KOPT-K1 (cell line): ENCODE measurements at regions not wholly inside any gene's neighbourhood (a gene's known extent, or its start where the extent isn't known, plus 50 kb on each side); places are given as distances from the start of the nearest gene placed in this dataset.

Experiments
- H3K27ac ChIP-seq: fragments of 200-600 bp; sonication (generic); 2 replicates; pipeline ENCODE4 v1.5.1; 2016; ENCODE audit warnings: antibody characterized with exemption, mild to moderate bottlenecking, low read depth, low read length; ENCODE audit not compliant: poor library complexity, severe bottlenecking
- H3K36me3 ChIP-seq: fragments of 200-600 bp; sonication (generic); 2 replicates; pipeline ENCODE4 v1.5.1; 2017; ENCODE audit warnings: antibody characterized with exemption, mild to moderate bottlenecking, low read length, moderate library complexity; ENCODE audit not compliant: insufficient read depth
- H3K9me3 ChIP-seq: fragments of 200-600 bp; sonication (generic); 2 replicates; pipeline ENCODE4 v1.5.1; 2017; ENCODE audit warnings: antibody characterized with exemption, low read length, mild to moderate bottlenecking; ENCODE audit not compliant: insufficient read depth, poor library complexity, severe bottlenecking

DNA sequence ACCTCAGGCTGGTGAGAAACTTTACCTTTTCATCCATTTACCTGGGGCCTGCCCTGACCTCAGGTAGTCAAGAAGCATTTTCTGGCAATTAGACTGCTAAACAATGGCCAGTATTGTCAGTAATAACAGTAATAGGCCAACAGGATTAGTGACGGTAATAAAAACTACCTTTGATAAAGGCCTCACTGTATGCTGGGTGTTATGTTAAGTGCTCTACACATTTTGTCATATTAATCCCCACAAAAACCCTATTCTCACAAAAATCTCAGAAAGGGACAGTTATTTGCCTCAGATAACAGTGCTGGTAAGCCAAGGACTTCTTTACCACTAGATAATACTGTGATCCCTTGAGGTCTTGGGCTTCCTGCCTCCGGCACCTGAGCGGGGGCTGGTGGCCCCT is 191.4 kb downstream of the FOXD2 start:
- Histone ChIP-seq H3K27ac (no peak overlapping the region), H3K36me3 (no peaks in the 10 kb centered on the region), H3K9me3 (no peaks in the 10 kb centered on the region)

DNA sequence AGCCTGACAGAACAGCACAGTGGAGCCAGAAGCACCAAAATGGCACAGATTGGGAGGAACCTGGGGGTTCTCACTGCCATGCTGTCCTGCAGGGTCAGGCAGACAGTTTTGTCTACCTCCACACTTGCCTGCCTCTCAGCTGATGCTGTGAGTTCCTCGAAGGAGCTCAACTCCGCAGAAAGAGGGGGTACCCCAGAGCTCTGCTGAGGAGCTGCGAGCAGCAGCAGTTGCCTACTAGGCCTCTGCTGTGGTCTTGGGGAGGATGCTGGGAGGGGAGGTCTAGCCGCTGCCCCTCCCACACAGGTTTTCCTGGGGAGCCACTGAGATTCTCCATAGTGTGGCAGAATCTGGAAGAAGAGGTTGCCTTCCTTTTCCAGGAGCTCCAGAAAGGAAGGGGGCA is 192.5 kb downstream of the FOXD2 start:
- Histone ChIP-seq H3K9me3 (no peaks in the 10 kb centered on the region), H3K36me3 (no peaks in the 10 kb centered on the region), H3K27ac (no peak overlapping the region)

DNA sequence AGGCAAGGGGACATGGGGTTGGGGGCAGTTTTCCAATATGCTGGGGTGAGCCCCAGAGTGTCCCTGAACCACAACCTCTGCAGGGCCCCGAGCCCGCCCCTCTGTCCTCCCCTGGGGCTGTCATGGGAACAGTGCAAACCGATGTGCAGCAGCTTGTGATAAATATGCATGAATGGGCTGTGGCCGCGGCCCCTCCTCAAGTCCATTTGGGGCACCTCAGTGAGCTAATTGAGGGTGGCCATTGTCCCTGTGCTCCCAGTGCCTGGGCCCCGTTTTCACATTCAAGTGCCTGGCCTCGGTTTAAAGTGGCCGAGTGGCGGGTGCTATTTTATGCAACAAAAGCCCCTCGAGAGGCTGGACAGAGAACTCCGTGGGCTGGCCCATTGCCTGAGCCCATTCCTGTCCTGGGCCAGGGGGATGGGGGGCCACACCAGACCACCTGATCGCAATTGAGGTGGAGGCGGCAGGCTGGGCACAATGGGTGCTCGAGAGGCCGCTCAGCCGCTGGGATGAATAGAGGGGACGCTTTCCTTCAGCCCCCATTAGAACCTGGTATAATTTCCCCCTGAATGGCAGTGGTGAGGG is 193.7 kb downstream of the FOXD2 start:
- H3K9me3 ChIP-seq: no peaks in the 10 kb centered on the region
- H3K27ac ChIP-seq: no peak overlapping the region
- H3K36me3 ChIP-seq: no peaks in the 10 kb centered on the region

DNA sequence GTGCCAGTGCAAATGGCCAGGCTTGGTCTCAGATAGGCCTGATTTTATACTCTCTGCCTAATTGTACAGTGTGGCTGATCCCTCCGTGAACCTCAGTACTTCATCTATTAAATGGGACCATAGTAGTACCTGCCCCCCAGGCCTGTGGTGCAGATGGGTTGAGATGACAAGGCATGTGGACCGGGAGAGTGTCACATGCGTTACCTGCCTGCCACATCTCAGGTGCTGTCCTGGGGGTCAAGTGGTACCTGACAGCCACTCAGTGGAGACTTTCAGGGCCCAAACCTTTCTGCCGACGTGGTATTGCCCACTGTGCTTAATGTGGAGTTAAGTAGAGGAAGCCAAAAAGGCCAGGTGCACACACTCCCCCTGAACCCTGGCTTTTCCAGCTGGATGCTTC is 197.3 kb downstream of the FOXD2 start:
- Histone ChIP-seq H3K27ac (no peak overlapping the region), H3K9me3 (no peaks in the 10 kb centered on the region), H3K36me3 (no peaks in the 10 kb centered on the region)

DNA sequence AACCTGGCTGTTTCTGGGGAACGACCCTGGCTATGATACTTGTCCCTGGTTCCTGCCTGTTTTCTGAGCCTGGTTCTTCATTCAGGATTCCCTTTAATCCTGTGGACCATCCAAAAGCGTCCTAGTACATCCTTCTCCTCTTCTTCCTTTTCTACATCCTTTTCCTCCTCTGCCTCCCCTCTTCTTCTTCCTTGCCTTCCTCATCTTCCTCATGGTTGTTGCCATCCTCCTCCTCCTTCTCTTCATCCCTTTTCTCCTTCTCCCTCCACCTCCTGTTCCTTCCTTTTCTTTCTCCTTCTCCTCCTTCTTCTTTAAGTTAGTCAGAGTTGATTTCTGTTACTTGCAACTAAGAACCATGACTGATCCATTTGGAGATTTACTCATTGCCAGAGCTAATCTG is 197.8 kb downstream of the FOXD2 start:
- Histone ChIP-seq H3K9me3 (no peaks in the 10 kb centered on the region), H3K36me3 (no peaks in the 10 kb centered on the region)

DNA sequence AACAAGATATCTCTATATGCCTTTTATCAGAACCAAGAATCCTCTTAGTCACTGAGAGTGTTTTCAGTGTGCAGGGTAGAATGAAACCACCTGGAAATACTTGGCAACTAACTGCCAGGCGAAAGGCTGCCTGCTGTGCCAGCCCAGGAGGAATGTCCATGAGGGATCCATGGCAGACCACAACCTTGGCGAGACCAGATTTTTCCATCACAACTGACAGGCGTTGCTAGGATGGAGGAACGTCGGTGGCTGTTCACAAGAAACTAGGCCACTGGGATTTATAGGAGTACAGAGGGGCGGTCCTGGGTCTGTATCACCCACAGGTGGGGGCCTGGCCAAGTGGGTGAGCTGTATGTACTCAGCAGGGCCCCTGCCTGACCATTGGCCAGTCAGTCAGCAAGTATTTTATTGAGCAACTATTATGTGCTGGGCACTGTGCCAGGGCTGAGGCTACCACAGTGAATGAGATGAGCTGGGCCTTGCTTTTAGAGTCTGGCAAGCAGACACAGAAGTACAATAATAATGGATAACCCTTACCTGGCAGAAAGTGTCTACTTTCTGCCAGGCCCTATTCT is 199.4 kb downstream of the FOXD2 start:
- Histone ChIP-seq H3K27ac (no peak overlapping the region), H3K36me3 (no peaks in the 10 kb centered on the region), H3K9me3 (no peaks in the 10 kb centered on the region)

More for the DNA sequence above, 197.8 kb downstream of the FOXD2 start:
- H3K27ac ChIP-seq: no peak overlapping the region

DNA sequence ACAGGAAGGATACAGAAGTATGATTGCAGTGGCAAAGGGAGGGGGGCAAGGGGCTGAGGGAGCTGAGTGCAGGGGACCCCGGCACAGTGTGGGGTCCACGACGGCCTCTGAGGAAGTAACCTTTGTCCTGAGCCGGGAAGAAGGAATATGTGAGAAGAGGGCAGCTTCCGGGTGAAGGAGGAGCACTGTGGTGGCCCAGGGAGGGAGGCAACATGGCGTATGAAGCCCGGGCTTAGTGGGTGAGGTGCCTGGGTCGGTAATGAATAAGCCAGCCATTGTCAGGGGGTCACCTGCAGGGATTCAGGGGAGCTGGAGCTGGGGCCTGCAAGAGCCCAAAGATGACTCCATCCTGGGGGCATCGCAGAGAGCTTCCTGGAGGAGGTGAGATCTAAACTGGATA is 200.4 kb downstream of the FOXD2 start:
- Histone ChIP-seq H3K9me3 (no peaks in the 10 kb centered on the region), H3K27ac (no peak overlapping the region), H3K36me3 (no peaks in the 10 kb centered on the region)

DNA sequence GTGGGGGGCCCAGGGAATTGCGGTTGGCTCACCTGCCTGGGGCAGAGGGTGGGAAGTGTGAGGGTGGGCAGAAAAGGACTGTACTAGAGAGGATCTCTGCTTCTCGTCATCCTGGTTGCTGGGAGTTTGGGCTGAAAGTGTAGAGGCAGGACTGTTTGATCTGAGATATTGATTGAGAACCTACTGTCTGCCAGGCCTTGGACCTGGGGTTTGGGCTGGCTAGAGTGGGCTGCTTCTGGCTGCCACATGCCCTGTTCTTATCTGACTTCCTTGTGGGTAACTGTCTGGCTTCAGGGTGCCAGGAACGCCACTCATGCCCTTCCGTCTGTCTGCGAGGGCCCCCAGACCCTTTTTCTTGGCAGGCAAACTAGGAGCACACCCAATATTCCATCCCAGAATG is 200.9 kb downstream of the FOXD2 start:
- H3K36me3 ChIP-seq: no peaks in the 10 kb centered on the region
- H3K9me3 ChIP-seq: no peaks in the 10 kb centered on the region
- H3K27ac ChIP-seq: no peak overlapping the region

DNA sequence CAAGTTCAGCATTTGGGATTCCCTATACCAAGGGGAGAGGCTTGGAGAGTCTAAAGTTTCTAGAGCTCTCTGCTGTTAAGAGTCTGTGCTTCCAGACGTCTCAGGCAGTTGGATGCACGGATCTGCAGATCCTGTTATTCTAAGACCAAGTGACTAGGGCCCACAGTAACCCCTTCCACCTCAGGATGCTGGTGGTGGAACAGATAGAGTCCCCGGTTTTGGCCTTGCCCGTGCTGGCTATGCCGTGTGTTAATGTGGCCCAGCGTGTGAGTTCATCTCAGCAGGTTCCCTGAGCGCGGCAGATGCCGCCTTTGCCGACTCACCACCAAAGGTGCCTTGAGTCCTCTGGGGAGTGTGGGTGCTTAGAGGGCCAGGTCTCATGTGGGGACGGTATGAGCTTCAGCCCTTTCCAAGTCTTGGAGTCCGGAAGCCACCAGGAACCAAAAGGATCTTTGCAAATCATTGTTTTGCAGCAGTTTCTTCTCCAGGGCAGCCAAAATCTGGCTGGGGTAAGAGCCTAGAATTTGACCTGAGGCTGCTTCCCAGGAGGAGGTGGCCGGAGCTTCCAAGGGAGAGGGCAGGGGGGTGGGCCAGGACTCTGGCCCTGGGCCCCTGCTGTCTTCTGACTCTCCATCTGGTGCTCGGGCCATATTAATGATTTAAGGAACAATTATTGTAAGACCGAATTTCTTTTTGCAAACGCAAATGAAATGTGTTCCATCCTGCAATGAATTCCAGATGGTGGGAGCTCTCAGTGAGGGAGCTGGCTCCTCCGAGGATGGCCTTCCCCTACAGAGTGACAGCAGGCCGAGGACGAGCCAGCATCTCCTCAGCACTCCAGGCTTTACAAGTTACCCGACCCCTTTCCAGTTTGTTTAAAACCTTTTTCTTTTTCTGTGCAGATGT is 205.7 kb downstream of the FOXD2 start:
- H3K27ac ChIP-seq: no peak overlapping the region
- no peaks in the 10 kb centered on the region for H3K36me3 ChIP-seq
- no peaks in the 10 kb centered on the region for H3K9me3 ChIP-seq

DNA sequence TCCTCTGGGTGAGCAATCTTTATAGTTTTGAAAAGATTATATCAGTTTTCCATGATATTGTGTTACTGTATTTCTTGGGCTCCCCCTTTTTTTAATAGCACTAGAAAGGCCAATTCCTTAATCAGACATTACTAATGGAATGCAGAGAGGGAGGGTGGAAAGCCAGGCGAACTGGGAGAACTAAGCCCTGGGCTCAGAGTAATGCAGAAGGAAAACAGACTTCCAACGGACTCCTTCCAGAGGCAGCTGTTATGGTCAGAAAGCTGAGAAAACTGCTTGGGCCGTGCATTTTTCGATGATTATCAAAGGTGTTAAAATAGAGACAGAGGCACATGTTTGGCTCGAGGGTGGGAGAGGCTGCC is 206.3 kb downstream of the FOXD2 start:
- H3K36me3 ChIP-seq: no peaks in the 10 kb centered on the region
- no peak overlapping the region for H3K27ac ChIP-seq

DNA sequence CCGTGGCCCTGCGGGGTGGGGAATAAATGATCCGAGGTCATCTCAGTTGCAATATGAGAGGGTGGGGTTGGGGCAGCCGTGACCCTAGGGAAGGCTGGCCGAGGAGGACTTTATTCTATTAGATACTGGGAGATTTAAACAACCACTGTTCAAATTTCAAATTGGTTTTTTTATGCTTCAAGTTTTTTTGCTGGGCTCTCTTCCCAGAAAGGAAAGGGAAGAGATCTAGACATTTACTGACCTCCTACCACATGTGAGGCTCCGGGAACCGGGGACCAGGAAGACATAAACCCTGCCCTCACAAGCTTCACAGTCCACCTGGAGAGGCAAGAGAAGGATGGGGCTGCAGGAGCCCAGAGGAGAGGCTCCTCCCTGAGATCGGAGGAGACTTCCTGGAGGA is 207.3 kb downstream of the FOXD2 start:
- H3K27ac ChIP-seq: no peak overlapping the region
- no peaks in the 10 kb centered on the region for H3K9me3 ChIP-seq
- no peaks in the 10 kb centered on the region for H3K36me3 ChIP-seq

More for the DNA sequence above, 206.3 kb downstream of the FOXD2 start:
- H3K9me3 ChIP-seq: no peaks in the 10 kb centered on the region

DNA sequence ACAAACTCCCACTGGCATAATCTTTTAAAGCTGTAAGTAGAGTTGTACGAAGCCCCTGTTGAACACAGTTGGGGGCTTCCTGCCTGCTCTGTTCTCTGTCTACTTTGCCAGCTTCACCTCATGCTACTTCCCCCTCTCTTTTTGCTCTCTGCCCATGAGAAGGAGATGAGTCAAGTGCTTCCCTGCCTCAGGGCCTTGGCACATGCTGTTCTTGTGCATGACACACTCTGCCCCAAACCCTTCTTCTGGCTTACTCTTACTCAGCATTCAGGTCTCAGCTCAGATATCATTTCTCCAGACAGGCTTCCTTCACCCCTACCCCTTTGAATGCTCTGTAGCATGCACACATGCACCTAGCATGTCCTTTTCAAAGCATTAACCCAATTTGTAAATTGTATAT is 208.8 kb downstream of the FOXD2 start:
- Histone ChIP-seq H3K27ac (no peak overlapping the region), H3K9me3 (no peaks in the 10 kb centered on the region), H3K36me3 (no peaks in the 10 kb centered on the region)

DNA sequence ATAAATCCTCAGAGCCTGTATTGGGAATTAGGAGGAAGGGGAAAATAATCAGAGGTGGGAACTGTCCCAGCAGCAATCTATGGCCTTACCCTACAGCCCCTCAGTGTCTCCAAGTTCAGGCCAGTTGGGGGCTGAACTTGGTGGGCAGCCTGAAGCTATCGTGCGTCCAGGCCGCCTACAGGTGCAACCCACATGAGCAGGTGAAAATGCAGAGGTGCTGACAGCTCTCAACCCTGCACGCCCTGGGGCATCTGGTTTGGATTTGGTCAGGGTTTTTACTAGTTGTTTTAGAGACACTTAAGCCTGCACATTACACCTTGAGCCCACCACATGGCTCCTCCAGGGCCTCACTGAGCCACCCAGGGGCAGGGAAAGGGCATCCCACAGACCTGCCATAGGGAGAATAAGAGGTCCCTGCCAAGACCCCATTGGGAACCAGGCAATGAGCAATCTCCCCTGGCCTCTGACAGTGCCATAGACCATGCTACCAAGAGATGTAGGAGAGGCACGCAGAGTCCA is 209.5 kb downstream of the FOXD2 start:
- Histone ChIP-seq H3K27ac (no peak overlapping the region), H3K9me3 (no peaks in the 10 kb centered on the region), H3K36me3 (no peaks in the 10 kb centered on the region)

DNA sequence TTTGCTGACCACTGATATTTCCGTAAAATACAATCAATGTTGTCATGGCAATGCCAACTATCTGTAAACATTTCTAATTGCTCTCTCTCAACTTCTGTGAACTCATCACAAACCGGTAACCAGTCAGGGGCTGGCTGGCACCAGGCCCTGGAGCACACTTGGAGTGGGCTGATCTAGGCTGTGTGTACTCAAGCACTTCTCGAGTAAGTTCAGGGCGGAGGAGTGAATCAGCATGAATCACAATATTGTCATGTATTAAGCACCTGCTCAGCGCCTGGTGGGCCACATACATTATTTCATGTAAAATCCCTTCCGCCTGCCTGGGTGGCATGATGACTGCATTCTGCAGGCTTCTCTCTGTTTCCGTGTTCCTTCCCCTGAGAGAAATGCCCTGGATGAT is 212.4 kb downstream of the FOXD2 start:
- H3K27ac ChIP-seq: no peak overlapping the region
- no peaks in the 10 kb centered on the region for H3K9me3 ChIP-seq
- no peaks in the 10 kb centered on the region for H3K36me3 ChIP-seq

DNA sequence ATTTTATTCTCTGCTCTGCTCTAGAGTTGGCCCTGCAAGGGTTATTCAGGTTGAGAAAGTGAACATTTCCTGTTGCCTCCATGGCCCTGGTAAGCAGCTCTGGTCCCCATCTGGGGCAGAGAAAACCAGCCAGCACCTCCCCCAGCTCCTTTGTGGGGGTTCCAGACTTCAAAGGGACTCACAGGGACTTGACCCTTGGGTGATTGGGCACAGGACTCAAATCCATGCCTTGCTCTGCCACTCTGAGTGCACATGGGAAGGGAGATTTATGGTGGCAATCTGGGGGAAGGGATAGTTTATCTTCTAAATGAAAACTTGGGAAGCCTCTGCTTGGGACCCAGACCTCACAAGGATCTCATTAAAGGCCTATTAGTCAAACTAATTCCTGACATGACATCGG is 212.8 kb downstream of the FOXD2 start:
- no peak overlapping the region for H3K27ac ChIP-seq
- no peaks in the 10 kb centered on the region for H3K36me3 ChIP-seq
- no peaks in the 10 kb centered on the region for H3K9me3 ChIP-seq
